GM21515 (cell line): ENCODE measurements at regions not wholly inside any gene's neighbourhood (a gene's known extent, or its start where the extent isn't known, plus 50 kb on each side); places are given as distances from the start of the nearest gene placed in this dataset.

Experiments
- ATAC-seq: cut with Tn5 transposase; IDR thresholded peaks from one replicate; pipeline ENCODE4 v1.9.1; 2021; ENCODE audit not compliant: unreplicated experiment

- ATAC-seq = no peak
These were observed 211.0 kb downstream of the ENC1 start for GRCh38 chr5:74429495-74429894.

- ATAC-seq = no peak
These were observed 211.7 kb downstream of the ENC1 start for GRCh38 chr5:74428876-74429275.

GRCh38 chr5:74428275-74428674 lies 212.3 kb downstream of the ENC1 start:
- no peak for ATAC-seq

GRCh38 chr5:74426506-74426905 lies 214.0 kb downstream of the ENC1 start:
- no peak for ATAC-seq

GRCh38 chr5:74424162-74424868 lies 216.2 kb downstream of the ENC1 start:
- ATAC-seq = no peak

GRCh38 chr5:74423383-74423782 lies 217.1 kb downstream of the ENC1 start:
- ATAC-seq = no peak

GRCh38 chr5:74422671-74423070 lies 217.9 kb downstream of the ENC1 start:
- no peak for ATAC-seq

GRCh38 chr5:74422030-74422429 lies 218.5 kb downstream of the ENC1 start:
- ATAC-seq = no peak

- ATAC-seq = no peak
These were observed 219.2 kb downstream of the ENC1 start for GRCh38 chr5:74421377-74421776.

- ATAC-seq = no peak
These were observed 219.6 kb downstream of the ENC1 start for GRCh38 chr5:74420947-74421346.

GRCh38 chr5:74420220-74420619 lies 220.3 kb downstream of the ENC1 start:
- no peak for ATAC-seq

GRCh38 chr5:74419468-74419867 lies 221.1 kb downstream of the ENC1 start:
- ATAC-seq = no peak

GRCh38 chr5:74418709-74419108 lies 221.8 kb downstream of the ENC1 start:
- no peak for ATAC-seq

- ATAC-seq = no peak
These were observed 222.3 kb downstream of the ENC1 start for GRCh38 chr5:74418261-74418660.

- ATAC-seq = no peak
These were observed 224.8 kb downstream of the ENC1 start for GRCh38 chr5:74415695-74416102.

- ATAC-seq = no peak
These were observed 226.3 kb downstream of the ENC1 start for GRCh38 chr5:74414228-74414627.

GRCh38 chr5:74413403-74414048 lies 227.0 kb downstream of the ENC1 start:
- ATAC-seq = no peak

- no peak for ATAC-seq
These were observed 228.5 kb downstream of the ENC1 start for GRCh38 chr5:74412066-74412465.

- ATAC-seq = no peak
These were observed 230.8 kb downstream of the ENC1 start for GRCh38 chr5:74409712-74410111.

- ATAC-seq = no peak
These were observed 231.3 kb downstream of the ENC1 start for GRCh38 chr5:74409166-74409706.

GRCh38 chr5:74408150-74409043 lies 232.1 kb downstream of the ENC1 start:
- no peak for ATAC-seq
